Astrocyte (in vitro differentiated cells and primary cell): ENCODE measurements at regions not wholly inside any gene's neighbourhood (a gene's known extent, or its start where the extent isn't known, plus 50 kb on each side); places are given as distances from the start of the nearest gene placed in this dataset.
A peak's percentile ranks its signal among the peaks of the same experiment; 100 is the strongest.

Experiments used
- DNase-seq: peaks from one replicate; pipeline ENCODE4 v3.0.0-alpha.2; 2010; ENCODE audit warnings: low read depth
- FAIRE-seq: peaks from 2 replicates; lab custom pipeline; 2011; peaks lifted over from hg19 to GRCh38; lab: Jason Lieb, UNC
- H2AFZ ChIP-seq: 2 replicates; pipeline ENCODE4 v1.6.0; 2012; ENCODE audit warnings: low read depth, low read length, inconsistent platforms
- H3K27ac ChIP-seq: 2 replicates; pipeline ENCODE4 v1.5.1; 2011; ENCODE audit warnings: low read depth, low read length, inconsistent platforms
- H3K27me3 ChIP-seq: 2 replicates; pipeline ENCODE4 v1.6.0; 2011; ENCODE audit warnings: low read length, inconsistent platforms; ENCODE audit not compliant: insufficient read depth
- H3K36me3 ChIP-seq: 2 replicates; pipeline ENCODE4 v1.5.1; 2011; ENCODE audit warnings: low read length, inconsistent platforms; ENCODE audit not compliant: insufficient read depth
- H3K4me1 ChIP-seq: 2 replicates; pipeline ENCODE4 v1.5.1; 2011; ENCODE audit warnings: low read length, inconsistent platforms; ENCODE audit not compliant: insufficient read depth
- H3K4me2 ChIP-seq: 2 replicates; pipeline ENCODE4 v1.6.0; 2012; ENCODE audit warnings: low read length, inconsistent platforms
- H3K4me3 ChIP-seq: 2 replicates; pipeline ENCODE4 v1.5.1; 2011; ENCODE audit warnings: low read depth, mild to moderate bottlenecking, low read length, inconsistent platforms; ENCODE audit not compliant: insufficient read depth
- H3K79me2 ChIP-seq: 2 replicates; pipeline ENCODE4 v1.6.0; 2012; ENCODE audit warnings: mild to moderate bottlenecking, low read length, inconsistent platforms; ENCODE audit not compliant: insufficient read depth
- H3K9ac ChIP-seq: 2 replicates; pipeline ENCODE4 v1.6.0; 2012; ENCODE audit warnings: mild to moderate bottlenecking, low read length, inconsistent platforms
- H3K9me3 ChIP-seq: 2 replicates; pipeline ENCODE4 v1.5.1; 2012; ENCODE audit warnings: low read depth, mild to moderate bottlenecking, low read length, inconsistent platforms; ENCODE audit not compliant: insufficient read depth
- H4K20me1 ChIP-seq: 2 replicates; pipeline ENCODE4 v1.6.0; 2012; ENCODE audit warnings: low read length, inconsistent platforms; ENCODE audit not compliant: insufficient read depth
- H3K27ac Mint-ChIP-seq: one replicate; pipeline ENCODE4 v1.8.0; 2021; ENCODE audit warnings: mild to moderate bottlenecking, mixed read lengths; ENCODE audit not compliant: unreplicated experiment
- H3K27me3 Mint-ChIP-seq: one replicate; pipeline ENCODE4 v1.8.0; 2021; ENCODE audit warnings: low read depth, mixed read lengths; ENCODE audit not compliant: unreplicated experiment
- H3K36me3 Mint-ChIP-seq: one replicate; pipeline ENCODE4 v1.8.0; 2021; ENCODE audit warnings: low read depth, mixed read lengths; ENCODE audit not compliant: unreplicated experiment
- H3K4me1 Mint-ChIP-seq: one replicate; pipeline ENCODE4 v1.8.0; 2021; ENCODE audit warnings: low read depth, mixed read lengths; ENCODE audit not compliant: unreplicated experiment
- H3K4me3 Mint-ChIP-seq: one replicate; pipeline ENCODE4 v1.8.0; 2021; ENCODE audit warnings: mild to moderate bottlenecking, moderate library complexity, mixed read lengths; ENCODE audit not compliant: unreplicated experiment
- H3K9me3 Mint-ChIP-seq: one replicate; pipeline ENCODE4 v1.8.0; 2021; ENCODE audit warnings: mild to moderate bottlenecking, mixed read lengths; ENCODE audit not compliant: unreplicated experiment
- CTCF ChIP-seq: IDR thresholded peaks from 2 replicates; pipeline ENCODE4 v1.5.1; 2011; ENCODE audit warnings: low read depth, mild to moderate bottlenecking, inconsistent platforms, low read length, moderate library complexity; ENCODE audit not compliant: insufficient read depth
- EZH2 ChIP-seq: IDR thresholded peaks from 2 replicates; pipeline ENCODE4 v1.6.1; 2012; ENCODE audit warnings: mild to moderate bottlenecking, low read length, inconsistent platforms; ENCODE audit not compliant: insufficient read depth

GRCh38 chr6:137999815-138000214 is 107.4 kb downstream of the PERP start:
- TF ChIP-seq EZH2 (no peak), CTCF (no peak)
- no peak overlapping the region for H3K27ac ChIP-seq
- H3K27me3 Mint-ChIP-seq: no peaks in the 10 kb centered on the region
- H3K36me3 ChIP-seq: no peaks in the 10 kb centered on the region
- no peaks in the 10 kb centered on the region for H3K4me1 Mint-ChIP-seq
- FAIRE-seq (no peak), DNase-seq (no peak)
- no peaks in the 10 kb centered on the region for H3K9me3 ChIP-seq
- no peak overlapping the region for H3K27ac Mint-ChIP-seq
- no peak overlapping the region for H3K9ac ChIP-seq
- no peak overlapping the region for H3K4me3 Mint-ChIP-seq
- no peaks in the 10 kb centered on the region for H3K9me3 Mint-ChIP-seq
- H3K36me3 Mint-ChIP-seq: no peaks in the 10 kb centered on the region
- H3K4me1 ChIP-seq: no peaks in the 10 kb centered on the region
- no peak overlapping the region for H3K4me2 ChIP-seq
- H3K4me3 ChIP-seq: no peak overlapping the region
- H3K27me3 ChIP-seq: no peaks in the 10 kb centered on the region
- no peak overlapping the region for H2AFZ ChIP-seq
- H4K20me1 ChIP-seq: no peaks in the 10 kb centered on the region
- no peaks in the 10 kb centered on the region for H3K79me2 ChIP-seq

GRCh38 chr6:138000941-138001340 is 106.3 kb downstream of the PERP start:
- Histone ChIP-seq H2AFZ (no peak overlapping the region), H3K4me3 (no peak overlapping the region), H3K79me2 (no peaks in the 10 kb centered on the region), H4K20me1 (no peaks in the 10 kb centered on the region), H3K4me2 (no peak overlapping the region), H3K27me3 (no peaks in the 10 kb centered on the region), H3K9ac (no peak overlapping the region), H3K4me1 (no peaks in the 10 kb centered on the region), H3K36me3 (no peaks in the 10 kb centered on the region), H3K9me3 (no peaks in the 10 kb centered on the region), H3K27ac (no peak overlapping the region)
- no peak for TF ChIP-seq CTCF
- no peak for TF ChIP-seq EZH2
- FAIRE-seq (no peak), DNase-seq (no peak)
- Mint-ChIP-seq H3K9me3 (no peaks in the 10 kb centered on the region), H3K4me3 (no peak overlapping the region), H3K27ac (no peak overlapping the region), H3K27me3 (no peaks in the 10 kb centered on the region), H3K36me3 (no peaks in the 10 kb centered on the region), H3K4me1 (no peaks in the 10 kb centered on the region)

- Histone ChIP-seq H2AFZ (no peak overlapping the region), H3K27me3 (no peaks in the 10 kb centered on the region), H3K9ac (no peak overlapping the region), H3K79me2 (no peaks in the 10 kb centered on the region), H3K9me3 (no peaks in the 10 kb centered on the region), H3K4me1 (no peaks in the 10 kb centered on the region), H4K20me1 (no peaks in the 10 kb centered on the region), H3K4me3 (no peak overlapping the region), H3K4me2 (no peak overlapping the region), H3K36me3 (no peaks in the 10 kb centered on the region), H3K27ac (no peak overlapping the region)
- H3K4me3 Mint-ChIP-seq: no peak overlapping the region
- H3K9me3 Mint-ChIP-seq: no peaks in the 10 kb centered on the region
- H3K4me1 Mint-ChIP-seq: no peaks in the 10 kb centered on the region
- H3K36me3 Mint-ChIP-seq: no peaks in the 10 kb centered on the region
- TF ChIP-seq CTCF (peak; percentile 95), EZH2 (no peak)
- no peaks in the 10 kb centered on the region for H3K27me3 Mint-ChIP-seq
- DNase-seq: no peak
- no peak for FAIRE-seq
- H3K27ac Mint-ChIP-seq: no peak overlapping the region
Observed at GRCh38 chr6:138001750-138002349, 105.4 kb downstream of the PERP start.
